Esophagus (tissue), 2 donors: ENCODE measurements at regions not wholly inside any gene's neighbourhood (a gene's known extent, or its start where the extent isn't known, plus 50 kb on each side); places are given as distances from the start of the nearest gene placed in this dataset.

Experiments used
- H3K27ac ChIP-seq, 2 donors: one replicate each; pipeline ENCODE4 v1.5.1; 2013; ENCODE audit warnings: low read depth in 2 of 2, mild to moderate bottlenecking in 2 of 2, inconsistent platforms in 1 of 2, low read length in 1 of 2, moderate library complexity in 1 of 2
- H3K27me3 ChIP-seq, 2 donors: one replicate each; pipeline ENCODE4 v1.6.1; 2013; ENCODE audit warnings: low read length in 2 of 2, control low read depth in 1 of 2, mild to moderate bottlenecking in 1 of 2; ENCODE audit not compliant: insufficient read depth in 2 of 2, control insufficient read depth in 1 of 2
- H3K36me3 ChIP-seq, 2 donors: one replicate each; pipeline ENCODE4 v1.6.1; 2013; ENCODE audit warnings: low read length in 1 of 2; ENCODE audit not compliant: control insufficient read depth in 2 of 2, insufficient read depth in 2 of 2
- H3K4me1 ChIP-seq, 2 donors: one replicate each; pipeline ENCODE4 v1.6.1; 2013; ENCODE audit warnings: low read length in 1 of 2; ENCODE audit not compliant: control insufficient read depth in 2 of 2, insufficient read depth in 2 of 2
- H3K4me3 ChIP-seq, 2 donors: one replicate each; pipeline ENCODE4 v1.5.1; 2013; ENCODE audit warnings: low read length in 2 of 2, mild to moderate bottlenecking in 2 of 2, low read depth in 1 of 2, moderate library complexity in 1 of 2
- H3K9me3 ChIP-seq, 2 donors: one replicate each; pipeline ENCODE4 v1.6.1; 2013; ENCODE audit warnings: mild to moderate bottlenecking in 2 of 2, low read depth in 1 of 2, low read length in 1 of 2, moderate library complexity in 1 of 2; ENCODE audit not compliant: control insufficient read depth in 2 of 2, insufficient read depth in 1 of 2
- WGBS, 2 donors: extraction: QIAGEN DNeasy Blood & Tissue Kit; methylation state at CpG; one replicate each; pipeline ENCODE4 v1.1.7; 2013; 5-methylcytosine and 5-hydroxymethylcytosine counted together
- donor health status: healthy with polysubstance abuse.
- donor health status: Bipolar disorder and iron deficiency.

- H3K27me3 ChIP-seq = no peaks in the 10 kb centered on the region
- H3K27ac ChIP-seq = no peak overlapping the region
- H3K9me3 ChIP-seq = no peaks in the 10 kb centered on the region
- no peak overlapping the region for H3K4me3 ChIP-seq
- H3K4me1 ChIP-seq = no peaks in the 10 kb centered on the region
- no peaks in the 10 kb centered on the region for H3K36me3 ChIP-seq
These were observed 503.3 kb downstream of the PRR16 start for GRCh38 chr5:120967366-120967765.

GRCh38 chr5:120974690-120975089 is 510.6 kb downstream of the PRR16 start:
- H3K9me3 ChIP-seq = no peaks in the 10 kb centered on the region
- H3K36me3 ChIP-seq = no peaks in the 10 kb centered on the region
- no peaks in the 10 kb centered on the region for H3K27me3 ChIP-seq
- no peaks in the 10 kb centered on the region for H3K4me1 ChIP-seq
- H3K27ac ChIP-seq = no peak overlapping the region
- WGBS, 2 donors = 77 to 80% methylated on average over 2 of the region's 2 CpGs
- H3K4me3 ChIP-seq = no peak overlapping the region

- Histone ChIP-seq H3K9me3 (no peaks in the 10 kb centered on the region), H3K27ac (no peak overlapping the region), H3K4me1 (no peaks in the 10 kb centered on the region), H3K4me3 (no peak overlapping the region), H3K27me3 (no peaks in the 10 kb centered on the region), H3K36me3 (no peaks in the 10 kb centered on the region)
These were observed 518.3 kb downstream of the PRR16 start for GRCh38 chr5:120982351-120982750.

GRCh38 chr5:120985526-120985925 is 521.4 kb downstream of the PRR16 start:
- Histone ChIP-seq H3K27ac (no peak overlapping the region), H3K9me3 (no peaks in the 10 kb centered on the region), H3K4me1 (no peaks in the 10 kb centered on the region), H3K36me3 (no peaks in the 10 kb centered on the region), H3K4me3 (no peak overlapping the region), H3K27me3 (no peaks in the 10 kb centered on the region)

GRCh38 chr5:120988491-120988890 is 524.4 kb downstream of the PRR16 start:
- no peak overlapping the region for H3K4me3 ChIP-seq
- 64 to 66% methylated on average over 1 of the region's 1 CpG for WGBS, 2 donors
- no peak overlapping the region for H3K27ac ChIP-seq
- H3K9me3 ChIP-seq = no peaks in the 10 kb centered on the region
- no peaks in the 10 kb centered on the region for H3K4me1 ChIP-seq
- H3K36me3 ChIP-seq = no peaks in the 10 kb centered on the region
- no peaks in the 10 kb centered on the region for H3K27me3 ChIP-seq

GRCh38 chr5:120988941-120989340 is 524.8 kb downstream of the PRR16 start:
- no peaks in the 10 kb centered on the region for H3K9me3 ChIP-seq
- H3K36me3 ChIP-seq = no peaks in the 10 kb centered on the region
- no peak overlapping the region for H3K27ac ChIP-seq
- no peak overlapping the region for H3K4me3 ChIP-seq
- H3K27me3 ChIP-seq = no peaks in the 10 kb centered on the region
- H3K4me1 ChIP-seq = no peaks in the 10 kb centered on the region

- Histone ChIP-seq H3K27ac (no peak overlapping the region), H3K4me3 (no peak overlapping the region)
These were observed 527.5 kb downstream of the PRR16 start for GRCh38 chr5:120991569-120991968.

GRCh38 chr5:120994112-120994511 is 530.0 kb downstream of the PRR16 start:
- Histone ChIP-seq H3K27ac (no peak overlapping the region), H3K9me3 (no peaks in the 10 kb centered on the region), H3K4me1 (no peaks in the 10 kb centered on the region), H3K27me3 (no peaks in the 10 kb centered on the region), H3K36me3 (no peaks in the 10 kb centered on the region), H3K4me3 (no peak overlapping the region)
- WGBS, 2 donors = 89 to 97% methylated on average over 1 of the region's 1 CpG

More at GRCh38 chr5:120991569-120991968, 527.5 kb downstream of the PRR16 start:
- Histone ChIP-seq H3K9me3 (no peaks in the 10 kb centered on the region), H3K4me1 (no peaks in the 10 kb centered on the region), H3K36me3 (no peaks in the 10 kb centered on the region), H3K27me3 (no peaks in the 10 kb centered on the region)
- WGBS, 2 donors = 71 to 75% methylated on average over 2 of the region's 2 CpGs

- H3K27ac ChIP-seq = no peak overlapping the region
- no peaks in the 10 kb centered on the region for H3K27me3 ChIP-seq
- H3K4me1 ChIP-seq = no peaks in the 10 kb centered on the region
- H3K36me3 ChIP-seq = no peaks in the 10 kb centered on the region
- no peak overlapping the region for H3K4me3 ChIP-seq
- no peaks in the 10 kb centered on the region for H3K9me3 ChIP-seq
These were observed 535.5 kb downstream of the PRR16 start for GRCh38 chr5:120999550-120999949.

- Histone ChIP-seq H3K9me3 (no peaks in the 10 kb centered on the region), H3K4me3 (no peak overlapping the region), H3K36me3 (no peaks in the 10 kb centered on the region), H3K4me1 (no peaks in the 10 kb centered on the region), H3K27ac (no peak overlapping the region), H3K27me3 (no peaks in the 10 kb centered on the region)
- 90 to 93% methylated on average over 2 of the region's 2 CpGs for WGBS, 2 donors
These were observed 542.1 kb downstream of the PRR16 start for GRCh38 chr5:121006217-121006616.
